ENCODE measurements at regions not wholly inside any gene's neighbourhood (a gene's known extent, or its start where the extent isn't known, plus 50 kb on each side); places are given as distances from the start of the nearest gene placed in this dataset.
"Not testable (repeated sequence)": the region's sequence is repeated elsewhere in the genome, so short reads cannot be mapped to it uniquely, and the experiment has no call there.

DNA sequence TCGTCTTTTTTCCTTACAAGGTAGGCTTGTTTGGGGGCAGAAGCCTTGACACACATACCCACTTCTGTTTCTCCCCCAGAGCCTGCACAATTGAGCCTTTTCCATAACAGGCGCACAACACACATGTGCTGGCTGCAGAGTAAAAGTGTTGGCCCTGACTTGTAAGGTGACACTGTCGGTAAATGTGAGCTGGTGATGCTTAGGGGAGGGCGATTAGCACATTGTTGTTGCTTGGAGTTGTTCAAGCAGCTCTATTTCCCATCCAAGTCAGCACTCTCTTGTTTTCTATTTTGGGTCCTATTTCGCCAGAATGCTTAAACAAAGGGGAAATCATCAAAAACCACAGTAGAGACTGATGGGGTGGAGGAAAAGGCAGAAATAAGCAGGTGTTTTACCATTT, 51.9 kb upstream of the PTPRJ start:
- DNase-seq: no peak

DNA sequence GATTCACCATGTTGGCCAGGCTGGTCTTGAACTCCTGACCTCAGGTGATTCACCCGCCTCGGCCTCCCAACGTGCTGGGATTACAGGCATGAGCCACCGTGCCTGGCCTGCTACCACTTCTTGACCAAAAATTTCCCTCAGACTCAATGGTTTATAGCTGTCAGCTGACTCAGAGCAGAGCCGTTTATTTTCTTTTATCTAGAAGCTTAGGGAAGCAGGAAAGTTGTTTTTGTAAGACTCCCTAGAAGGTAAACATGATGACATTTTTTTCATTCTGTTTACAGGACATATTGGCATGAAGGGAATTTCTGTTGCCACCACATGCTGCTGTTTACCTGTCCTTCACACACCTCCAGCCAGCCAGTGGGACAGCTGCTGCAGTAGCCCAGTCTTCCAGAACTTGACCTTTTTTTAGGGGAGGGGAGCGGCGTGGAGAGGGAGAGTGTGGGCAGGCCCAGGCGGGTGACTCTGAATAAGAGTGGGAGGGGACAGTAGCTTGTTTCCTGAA, 56.1 kb upstream of the PTPRJ start:
- DNase-seq: no peak

DNA sequence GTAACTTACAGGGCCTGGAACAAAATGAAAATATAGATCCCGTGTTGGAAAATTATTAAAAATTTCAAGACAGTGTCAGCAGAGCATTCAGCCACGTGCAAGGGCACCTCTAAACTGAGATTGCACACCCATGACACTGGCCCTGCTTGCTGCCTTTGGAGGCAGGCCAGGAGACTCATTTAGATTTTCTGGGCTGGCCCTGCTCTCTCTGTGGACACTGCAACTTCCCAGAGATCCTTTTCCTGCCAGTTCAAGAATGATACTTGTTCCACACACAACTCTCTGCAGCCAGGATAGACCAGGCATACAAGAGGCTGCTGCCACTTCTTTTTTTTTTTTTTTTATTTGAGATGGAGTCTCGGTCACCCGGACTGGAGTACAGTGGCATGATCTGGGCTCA, 56.7 kb upstream of the PTPRJ start:
- no peak for DNase-seq

- not testable (repeated sequence) for DNase-seq
Measured at GRCh38 chr11:47921080-47921555, 59.2 kb upstream of the PTPRJ start.

DNA sequence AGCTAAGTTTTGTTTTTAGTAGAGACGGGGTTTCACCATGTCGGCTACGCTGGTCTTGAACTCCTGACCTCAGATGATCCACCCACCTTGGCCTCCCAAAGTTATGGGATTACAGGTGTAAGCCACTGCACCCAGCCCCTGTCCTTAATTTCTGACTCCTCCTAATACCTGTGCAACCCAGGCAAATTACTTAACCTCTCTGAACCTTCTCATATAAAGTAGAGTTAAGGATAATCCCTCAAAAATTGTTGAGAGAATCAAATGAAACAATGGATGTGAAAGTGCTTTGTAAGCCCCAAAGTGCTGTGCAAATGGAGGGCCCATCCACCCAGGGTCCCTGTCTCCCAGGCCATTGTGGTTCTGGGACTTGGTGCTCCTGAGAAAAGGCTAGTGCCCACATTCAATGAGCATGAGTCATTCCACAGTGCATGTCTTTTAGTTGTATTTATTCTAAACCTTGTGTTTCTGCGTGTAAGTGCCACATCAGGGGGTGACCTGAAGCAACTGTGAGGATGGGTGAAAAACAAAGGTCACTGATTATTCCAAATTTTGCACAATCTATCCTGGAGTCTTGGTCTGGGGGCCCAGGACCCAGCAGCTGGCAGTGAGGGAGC, 61.4 kb upstream of the PTPRJ start:
- DNase-seq: no peak

DNA sequence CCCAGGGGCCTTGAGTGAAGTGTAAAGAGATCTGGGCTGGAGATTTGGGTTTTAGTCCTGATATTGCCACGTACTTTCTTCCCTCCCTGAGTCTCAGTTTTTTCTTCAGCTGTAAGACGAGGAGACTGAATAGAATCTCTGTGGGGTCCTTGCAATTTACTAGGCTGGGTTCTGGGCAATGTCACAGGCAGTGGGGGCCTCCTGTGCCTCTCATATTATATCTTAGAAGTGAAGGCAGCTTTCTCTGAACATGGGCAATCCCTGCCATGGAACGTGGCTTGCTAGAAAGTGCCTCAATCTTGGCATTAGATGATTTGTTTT, 62.0 kb upstream of the PTPRJ start:
- no peak for DNase-seq

DNA sequence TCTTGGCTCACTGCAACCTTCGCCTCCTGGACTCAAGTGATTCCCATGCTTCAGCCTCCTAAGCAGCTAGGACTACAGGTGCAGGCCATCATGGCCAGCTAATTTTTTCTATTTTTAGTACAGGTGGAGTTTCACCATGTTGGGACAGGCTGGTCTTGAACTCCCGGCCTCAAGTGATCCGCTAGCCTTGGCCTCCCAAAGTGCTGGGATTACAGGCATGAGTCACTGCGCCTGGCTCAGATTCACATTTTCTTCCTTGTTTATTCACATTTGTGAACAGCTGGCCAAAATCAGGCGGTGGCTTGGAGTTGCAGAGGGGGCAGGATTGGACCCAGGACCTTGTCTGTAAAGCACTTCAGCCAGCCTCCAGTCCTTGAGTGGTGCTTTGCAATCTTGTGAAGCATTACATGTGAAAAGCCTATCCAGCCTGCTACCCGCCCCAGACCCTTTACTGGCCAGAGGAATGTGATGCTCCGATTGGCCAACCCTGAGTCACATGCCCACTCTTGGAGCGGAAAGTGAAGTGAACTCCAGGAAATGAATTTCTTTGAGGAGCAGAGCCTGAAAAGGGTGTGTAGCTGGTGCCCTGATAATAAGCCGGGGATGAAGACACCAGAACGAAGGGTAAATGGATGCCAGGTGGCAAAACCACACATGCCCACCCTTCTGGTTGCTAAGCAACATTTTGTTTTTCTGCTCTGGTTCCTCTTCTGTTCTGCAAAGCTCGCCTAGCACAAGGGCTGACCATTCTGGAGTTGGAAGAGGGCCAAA, 62.6 kb upstream of the PTPRJ start:
- DNase-seq: peak in 28 of 51 donors; percentile 3 to 71 (median 34)

DNA sequence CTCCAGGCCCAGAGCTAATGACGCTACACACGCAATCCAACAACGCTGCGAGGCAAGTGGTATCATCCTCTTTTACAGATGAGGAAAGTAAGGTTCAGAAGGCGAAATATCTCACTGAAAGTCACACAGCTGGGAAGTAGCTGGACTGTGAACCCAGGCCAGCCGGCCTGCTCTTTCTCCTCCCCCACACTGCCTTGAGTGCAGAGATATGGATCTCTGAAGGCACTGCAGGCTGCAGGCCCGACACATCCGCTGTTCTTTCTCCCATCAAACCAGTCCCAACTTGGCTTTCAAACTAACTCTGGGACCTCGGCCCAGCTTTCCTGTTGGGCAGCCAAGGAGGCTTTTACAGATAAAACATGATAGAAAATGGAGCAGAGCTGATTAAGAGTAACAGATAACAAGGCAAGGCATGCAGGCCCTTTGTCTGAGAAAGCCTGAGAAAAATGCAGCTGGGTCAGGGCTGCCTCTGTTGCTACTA, 64.0 kb upstream of the PTPRJ start:
- DNase-seq: peak in 2 of 51 donors; percentile 4 to 9

GRCh38 chr11:47915783-47916182, 64.6 kb upstream of the PTPRJ start:
- DNase-seq: no peak

DNA sequence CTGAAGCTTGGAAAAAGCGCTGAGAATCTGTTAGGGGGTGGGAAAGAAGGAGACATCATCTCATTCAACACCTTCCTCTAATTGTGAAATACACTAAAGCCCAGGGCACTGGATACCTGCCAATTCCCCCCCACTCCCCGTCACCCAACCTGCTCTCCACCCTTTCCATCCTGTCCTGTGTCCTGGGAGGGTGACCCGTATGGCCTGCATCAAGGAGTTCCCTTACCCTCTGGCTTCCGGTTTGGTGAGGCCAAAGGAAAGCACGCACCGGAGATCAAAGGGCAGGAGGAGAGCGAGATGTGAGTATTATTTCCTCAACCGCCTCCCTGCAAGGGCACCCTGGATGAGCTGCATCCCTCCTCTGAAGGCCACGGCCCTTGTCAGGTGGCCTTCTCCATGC, 65.0 kb upstream of the PTPRJ start:
- DNase-seq: no peak

DNA sequence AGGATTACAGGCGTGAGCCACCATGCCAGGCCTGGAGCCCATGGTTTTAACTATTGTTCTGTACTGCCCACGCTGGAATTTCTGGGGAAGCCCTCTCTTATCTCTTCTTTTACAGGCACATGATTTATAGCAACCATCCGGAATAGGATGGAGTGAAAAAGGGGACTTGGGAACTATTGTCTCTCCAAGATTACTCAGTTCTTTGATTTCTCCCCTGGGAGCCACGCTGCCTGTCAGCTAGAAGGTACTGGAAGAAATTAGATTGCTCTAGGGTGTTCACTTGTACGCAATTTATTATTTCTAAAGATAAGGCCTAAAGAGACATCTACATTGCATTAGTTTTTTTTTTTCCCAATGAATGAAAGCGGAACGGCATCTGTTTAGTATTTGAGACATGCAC, 65.6 kb upstream of the PTPRJ start:
- DNase-seq: no peak

- no peak for DNase-seq
Measured at GRCh38 chr11:47913529-47914244, 65.5 kb upstream of the NUP160 start.

- DNase-seq: no peak
Measured at GRCh38 chr11:47912843-47913437, 64.8 kb upstream of the NUP160 start.

GRCh38 chr11:47911149-47911548, 63.0 kb upstream of the NUP160 start:
- DNase-seq: no peak

DNA sequence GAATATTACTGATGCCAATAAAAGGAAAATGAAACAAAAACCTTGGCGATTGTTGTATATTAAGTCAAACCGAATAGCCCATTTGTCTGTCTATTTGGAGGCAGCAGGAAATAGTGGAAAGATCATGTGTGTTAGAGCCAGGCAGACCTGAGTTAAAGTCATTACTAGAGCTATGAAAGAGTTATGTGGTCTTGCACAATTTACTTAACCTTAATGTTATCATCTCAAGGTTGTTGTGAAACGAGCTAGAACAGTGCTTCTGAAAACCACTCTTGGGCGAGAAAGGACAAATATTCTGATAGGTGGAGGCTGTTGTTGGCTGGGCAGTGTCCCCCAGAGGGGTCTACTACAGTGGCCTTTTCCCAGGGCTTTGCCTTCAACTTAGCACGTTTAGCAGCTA, 60.0 kb upstream of the NUP160 start:
- DNase-seq: no peak

- DNase-seq: no peak
Measured at GRCh38 chr11:47907499-47907898, 59.3 kb upstream of the NUP160 start.

GRCh38 chr11:47906066-47906465, 57.9 kb upstream of the NUP160 start:
- DNase-seq: no peak

DNA sequence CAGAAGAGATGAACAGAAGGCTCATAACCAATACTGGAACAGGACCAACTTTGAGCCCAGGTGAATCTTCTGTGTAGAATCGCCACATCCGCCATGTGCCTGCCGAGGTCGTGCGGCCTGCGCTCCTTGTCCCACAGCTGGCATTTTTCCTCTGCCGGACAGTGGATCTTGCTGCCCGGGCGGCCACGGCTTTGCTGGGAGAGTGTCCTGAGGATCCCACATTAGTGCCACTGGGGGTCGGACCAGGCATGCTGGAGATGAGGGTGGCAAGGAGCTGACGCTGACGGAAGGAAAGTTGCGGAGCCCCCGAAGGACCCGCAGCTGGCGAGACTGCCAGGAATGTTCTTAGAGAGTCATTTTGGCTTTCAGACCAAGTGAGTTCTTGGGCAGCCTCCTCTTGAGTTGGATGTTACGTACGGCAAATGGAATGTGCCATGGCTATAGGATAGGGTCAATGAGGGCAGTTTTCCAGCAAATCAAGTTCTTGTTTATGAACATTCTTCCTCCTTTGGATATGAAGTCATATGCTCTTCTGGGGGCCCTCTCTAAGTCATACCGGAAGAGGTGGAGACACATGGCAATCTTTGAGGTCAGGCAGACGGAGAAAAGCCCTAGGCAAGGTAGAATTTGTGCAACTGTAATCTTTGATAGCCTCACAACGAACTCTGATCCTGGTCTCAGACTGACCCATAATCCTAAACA, 57.4 kb upstream of the NUP160 start:
- DNase-seq: no peak

- no peak for DNase-seq
Measured at GRCh38 chr11:47904808-47905207, 56.7 kb upstream of the NUP160 start.

DNA sequence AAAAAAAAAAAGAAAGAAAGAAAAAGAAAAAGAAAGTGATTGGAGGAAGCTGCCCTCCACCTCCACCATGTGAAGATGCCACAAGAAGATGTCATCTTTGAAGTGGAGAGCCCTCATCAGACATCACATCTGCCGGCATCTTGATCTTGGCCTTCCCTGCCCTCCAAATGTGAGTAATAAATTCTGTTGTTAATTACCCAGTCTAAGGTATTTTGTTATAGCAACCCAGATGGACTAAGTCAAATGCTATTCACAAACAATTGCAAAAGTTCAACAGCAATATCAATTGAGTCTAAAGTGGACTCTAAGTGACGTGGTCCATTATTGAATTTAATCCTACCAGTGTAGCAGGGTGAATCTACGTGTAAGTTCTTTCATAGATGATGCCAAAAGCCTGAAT, 55.9 kb upstream of the NUP160 start:
- DNase-seq: no peak

DNA sequence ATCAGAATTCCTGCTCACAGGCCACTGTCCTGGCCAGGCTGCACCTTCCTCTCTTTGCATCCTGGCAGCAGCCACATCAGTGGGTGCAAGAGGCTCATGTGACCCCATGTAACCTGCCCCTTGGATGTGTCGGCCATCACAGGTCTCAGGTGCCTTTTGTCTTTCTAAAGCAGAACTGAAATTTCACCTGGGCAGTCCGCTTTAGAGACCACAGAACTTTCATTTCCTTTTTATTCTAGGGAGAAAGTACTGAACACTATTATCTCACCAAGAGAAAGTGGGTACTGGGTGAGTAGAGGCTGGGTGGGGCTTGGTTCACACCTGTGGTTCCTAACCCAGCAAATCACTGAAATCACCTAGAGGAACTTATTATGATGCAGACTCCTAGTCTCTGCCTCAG, 51.7 kb upstream of the NUP160 start:
- no peak for DNase-seq

Data from hypothalamus (tissue), 51 donors.